K562 (cell line): ENCODE measurements at regions not wholly inside any gene's neighbourhood (a gene's known extent, or its start where the extent isn't known, plus 50 kb on each side); places are given as distances from the start of the nearest gene placed in this dataset.

Experiments used
- CHD4 ChIP-seq: fragments of 200-600 bp; sonication (generic); IDR thresholded peaks from 3 replicates; pipeline ENCODE4 v1.6.1; 2012; ENCODE audit warnings: low read depth, mild to moderate bottlenecking, mixed read lengths, low read length, inconsistent platforms; ENCODE audit not compliant: insufficient read depth, insufficient replicate concordance, poor library complexity, severe bottlenecking
- CREBBP ChIP-seq: IDR thresholded peaks from one replicate; pipeline ENCODE4 v1.6.1; 2012; ENCODE audit warnings: low read depth, mild to moderate bottlenecking, control low read depth, inconsistent platforms, low read length
- E2F3 ChIP-seq: fragments of 250-450 bp; sonication (Bioruptor Pico); IDR thresholded peaks from 2 replicates; pipeline ENCODE4 v1.4.0; 2020; ENCODE audit warnings: mild to moderate bottlenecking
- ELF4 ChIP-seq: fragments of 450-650 bp; formaldehyde crosslinking; IDR thresholded peaks from 2 replicates; pipeline ENCODE4 v1.4.0; 2022; ENCODE audit warnings: missing genetic modification characterization
- LARP7 ChIP-seq: fragments of 450-650 bp; IDR thresholded peaks from 2 replicates; pipeline ENCODE4 v1.6.1; 2016
- NR2C1 ChIP-seq, 2 experiments: fragments of 450-650 bp; IDR thresholded peaks; 2 replicates each; pipeline ENCODE4 v1.6.1; 2017; ENCODE audit warnings: mild to moderate bottlenecking in 2 of 2, antibody characterized with exemption in 1 of 2, inconsistent platforms in 1 of 2, missing compliant biosample characterization in 1 of 2, missing genetic modification characterization in 1 of 2
- NUFIP1 ChIP-seq: fragments of 450-650 bp; IDR thresholded peaks from 2 replicates; pipeline ENCODE4 v1.6.1; 2018; ENCODE audit not compliant: partially characterized antibody
- POLR2A ChIP-seq: fragments of 450-650 bp; conservative IDR thresholded peaks from 2 replicates; pipeline ENCODE4 v1.6.1; 2016
- TCF7L2 ChIP-seq: fragments of 150-350 bp; IDR thresholded peaks from 2 replicates; pipeline ENCODE4 v1.6.1; 2016; ENCODE audit warnings: low read depth, mild to moderate bottlenecking, low read length, moderate library complexity
- TSHZ1 ChIP-seq: fragments of 250-450 bp; sonication (Bioruptor Pico); IDR thresholded peaks from 2 replicates; pipeline ENCODE4 v1.4.0; 2020; ENCODE audit warnings: mild to moderate bottlenecking, moderate library complexity
- ZC3H8 ChIP-seq: fragments of 450-650 bp; IDR thresholded peaks from 2 replicates; pipeline ENCODE4 v1.6.1; 2017
- ZNF589 ChIP-seq: fragments of 200-800 bp; sonication (Bioruptor generic); IDR thresholded peaks from 2 replicates; pipeline ENCODE4 v1.6.1; 2016; ENCODE audit warnings: low read depth, missing genetic modification characterization, missing compliant biosample characterization
- ZNF79 ChIP-seq: fragments of 250-450 bp; sonication (Bioruptor Pico); IDR thresholded peaks from 2 replicates; pipeline ENCODE4 v1.4.0; 2020; ENCODE audit warnings: low read depth, mild to moderate bottlenecking, moderate library complexity
- ZSCAN29 ChIP-seq: fragments of 450-650 bp; IDR thresholded peaks from 2 replicates; pipeline ENCODE4 v1.6.1; 2017
- ZSCAN32 ChIP-seq: fragments of 450-650 bp; formaldehyde crosslinking; IDR thresholded peaks from 2 replicates; pipeline ENCODE4 v1.4.0; 2020; ENCODE audit warnings: mild to moderate bottlenecking, moderate library complexity
- TF ChIP-seq, protein P1 (sequence below): fragments of 450-650 bp; formaldehyde crosslinking; IDR thresholded peaks from 2 replicates; pipeline ENCODE4 v1.4.0; 2020; ENCODE audit warnings: mild to moderate bottlenecking, moderate library complexity
- TF ChIP-seq, protein P2 (sequence below), 2 experiments: IDR thresholded peaks; 2 replicates each; pipeline ENCODE4 v1.6.1; 2012; ENCODE audit warnings: improper control_type of control experiment in 2 of 2, low read depth in 2 of 2, low read length in 2 of 2, borderline replicate concordance in 1 of 2

GRCh38 chr9:129412814-129413536, 207.9 kb downstream of the C9orf50 start (continued):
- TF ChIP-seq ZC3H8 (no peak), E2F3 (CRISPR knock-in tag) (peak; percentile 70; the same call in 1 of the 2 replicates), ELF4 (0 out of 2 replicates have a peak, but pooled peaks have one; percentile 64), NR2C1 (IDR thresholded peaks at IDR 0.05) (no peak), NR2C1 (tag; IDR thresholded peaks at IDR 0.05) (0 out of 2 replicates have a peak, but pooled peaks have one; percentile 10), LARP7 (no peak), NUFIP1 (no peak), ZNF589 (CRISPR knock-in tag) (peak; percentile 71), TSHZ1 (CRISPR knock-in tag) (0 out of 2 replicates have a peak, but pooled peaks have one; percentile 13), ZNF79 (CRISPR knock-in tag) (peak; percentile 60; the same call in 1 of the 2 replicates), ZSCAN32 (CRISPR knock-in tag) (0 out of 2 replicates have a peak, but pooled peaks have one; percentile 35), POLR2A (0 out of 2 replicates have a peak, but pooled peaks have one; percentile 58), ZSCAN29 (no peak), CHD4 (peak; percentile 70), CREBBP (no peak), TCF7L2 (0 out of 2 replicates have a peak, but pooled peaks have one; percentile 14)
- TF ChIP-seq, protein P1, sequence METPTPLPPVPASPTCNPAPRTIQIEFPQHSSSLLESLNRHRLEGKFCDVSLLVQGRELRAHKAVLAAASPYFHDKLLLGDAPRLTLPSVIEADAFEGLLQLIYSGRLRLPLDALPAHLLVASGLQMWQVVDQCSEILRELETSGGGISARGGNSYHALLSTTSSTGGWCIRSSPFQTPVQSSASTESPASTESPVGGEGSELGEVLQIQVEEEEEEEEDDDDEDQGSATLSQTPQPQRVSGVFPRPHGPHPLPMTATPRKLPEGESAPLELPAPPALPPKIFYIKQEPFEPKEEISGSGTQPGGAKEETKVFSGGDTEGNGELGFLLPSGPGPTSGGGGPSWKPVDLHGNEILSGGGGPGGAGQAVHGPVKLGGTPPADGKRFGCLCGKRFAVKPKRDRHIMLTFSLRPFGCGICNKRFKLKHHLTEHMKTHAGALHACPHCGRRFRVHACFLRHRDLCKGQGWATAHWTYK (CRISPR knock-in tag) = peak; percentile 84
- TF ChIP-seq, protein P2, sequence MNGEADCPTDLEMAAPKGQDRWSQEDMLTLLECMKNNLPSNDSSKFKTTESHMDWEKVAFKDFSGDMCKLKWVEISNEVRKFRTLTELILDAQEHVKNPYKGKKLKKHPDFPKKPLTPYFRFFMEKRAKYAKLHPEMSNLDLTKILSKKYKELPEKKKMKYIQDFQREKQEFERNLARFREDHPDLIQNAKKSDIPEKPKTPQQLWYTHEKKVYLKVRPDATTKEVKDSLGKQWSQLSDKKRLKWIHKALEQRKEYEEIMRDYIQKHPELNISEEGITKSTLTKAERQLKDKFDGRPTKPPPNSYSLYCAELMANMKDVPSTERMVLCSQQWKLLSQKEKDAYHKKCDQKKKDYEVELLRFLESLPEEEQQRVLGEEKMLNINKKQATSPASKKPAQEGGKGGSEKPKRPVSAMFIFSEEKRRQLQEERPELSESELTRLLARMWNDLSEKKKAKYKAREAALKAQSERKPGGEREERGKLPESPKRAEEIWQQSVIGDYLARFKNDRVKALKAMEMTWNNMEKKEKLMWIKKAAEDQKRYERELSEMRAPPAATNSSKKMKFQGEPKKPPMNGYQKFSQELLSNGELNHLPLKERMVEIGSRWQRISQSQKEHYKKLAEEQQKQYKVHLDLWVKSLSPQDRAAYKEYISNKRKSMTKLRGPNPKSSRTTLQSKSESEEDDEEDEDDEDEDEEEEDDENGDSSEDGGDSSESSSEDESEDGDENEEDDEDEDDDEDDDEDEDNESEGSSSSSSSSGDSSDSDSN (IDR thresholded peaks at IDR 0.05; ENCODE audit: borderline replicate concordance in 1 of 2, low read depth in 2 of 2, low read length in 2 of 2) = peak in 1 of 2 experiments; percentile 48; a peak in 1 of 4 replicates
